SK-N-SH treated with all-trans-retinoic acid at 6 μM for 48 hours (cell line): ENCODE measurements at regions not wholly inside any gene's neighbourhood (a gene's known extent, or its start where the extent isn't known, plus 50 kb on each side); places are given as distances from the start of the nearest gene placed in this dataset.

Experiments
- CSRNP3 ChIP-seq: fragments of 250-450 bp; sonication (Bioruptor Pico); IDR thresholded peaks from 2 replicates; pipeline ENCODE4 v1.5.1; 2021; ENCODE audit warnings: mild to moderate bottlenecking, moderate library complexity
- ESRRG ChIP-seq: fragments of 250-450 bp; sonication (Bioruptor Pico); IDR thresholded peaks from 2 replicates; pipeline ENCODE4 v1.6.1; 2021; ENCODE audit warnings: mild to moderate bottlenecking
- ZFP3 ChIP-seq: fragments of 250-450 bp; sonication (Bioruptor Pico); IDR thresholded peaks from 2 replicates; pipeline ENCODE4 v1.5.0; 2020; ENCODE audit warnings: mild to moderate bottlenecking, moderate library complexity
- ZNF565 ChIP-seq: fragments of 450-650 bp; formaldehyde crosslinking; conservative IDR thresholded peaks from 2 replicates; pipeline ENCODE4 v1.5.0; 2020; ENCODE audit warnings: low read depth, mild to moderate bottlenecking, moderate library complexity
- ZNF8 ChIP-seq: fragments of 450-650 bp; formaldehyde crosslinking; IDR thresholded peaks from 2 replicates; pipeline ENCODE4 v1.5.0; 2020; ENCODE audit warnings: mild to moderate bottlenecking, moderate library complexity

DNA sequence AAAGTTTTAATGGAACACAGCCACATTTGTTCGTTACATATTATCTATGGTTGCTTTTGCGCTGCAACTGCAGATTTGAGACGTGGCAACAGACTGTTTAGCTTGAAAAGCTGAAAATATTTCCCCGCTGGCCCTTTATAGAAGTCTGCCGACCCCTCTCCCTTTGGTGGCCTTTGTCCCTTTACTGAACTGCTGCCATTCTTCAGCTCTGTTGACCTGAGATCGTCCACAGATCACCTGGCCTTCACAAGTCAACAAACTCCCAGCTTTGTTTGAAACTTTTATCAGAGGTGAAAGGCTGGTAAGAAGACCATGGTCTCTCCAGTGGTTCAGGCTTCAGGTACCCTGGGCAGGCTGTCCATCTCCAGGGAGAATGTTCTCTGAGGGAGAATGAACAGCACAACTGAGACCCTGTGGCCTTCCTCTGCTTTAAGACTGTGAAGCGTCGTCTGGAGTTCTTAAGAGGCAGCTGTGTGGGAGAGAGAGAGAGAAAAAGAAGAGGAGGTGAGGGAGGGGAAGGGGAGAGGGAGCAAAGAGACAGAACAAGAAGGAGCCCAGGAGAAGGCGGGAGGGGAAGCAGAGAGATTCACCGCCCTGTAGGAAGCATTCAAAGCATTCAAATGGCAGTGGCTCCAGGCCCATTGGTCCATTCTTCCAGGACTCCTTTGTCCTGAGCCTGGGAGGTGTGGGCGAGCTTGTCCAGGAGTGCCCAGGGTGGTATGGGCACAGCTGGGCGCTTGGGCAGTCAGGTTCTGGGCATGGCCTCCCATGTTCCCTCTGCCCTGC is 53.7 kb upstream of the INSYN1 start:
- TF ChIP-seq ESRRG (CRISPR knock-in tag) = no peak
- no peak for TF ChIP-seq ZNF8 (CRISPR knock-in tag)
- TF ChIP-seq ZNF565 (CRISPR knock-in tag) = no peak
- TF ChIP-seq ZFP3 (CRISPR knock-in tag) = no peak
- TF ChIP-seq CSRNP3 (CRISPR knock-in tag) = no peak
